ENCODE measurements at regions not wholly inside any gene's neighbourhood (a gene's known extent, or its start where the extent isn't known, plus 50 kb on each side); places are given as distances from the start of the nearest gene placed in this dataset.

- in situ Hi-C loops (cut with MboI; ENCODE audit: low sequenced_read_pairs), result no loop called here
- no peak overlapping the region for H4K5ac ChIP-seq (ENCODE audit: low read depth, low read length)
- TF ChIP-seq POLR2A (IDR thresholded peaks at IDR 0.05; ENCODE audit: low read depth, low read length), result no peak
- TF ChIP-seq RAD21 (IDR thresholded peaks at IDR 0.05; ENCODE audit: low read length), result no peak
- TF ChIP-seq RFX5 (IDR thresholded peaks at IDR 0.05; ENCODE audit: low read depth, low read length), result no peak
- no peak for TF ChIP-seq ELK1 (IDR thresholded peaks at IDR 0.05; ENCODE audit: borderline replicate concordance, low read depth, low read length)
- no peak overlapping the region for H2BK20ac ChIP-seq (ENCODE audit: low read depth, low read length)
- no peak overlapping the region for H2AK5ac ChIP-seq (ENCODE audit: low read depth, low read length)
- H2AK9ac ChIP-seq (replicated peaks; ENCODE audit: low read depth, low read length, poor library complexity), result no peak overlapping the region
- 17% methylated on average over 1 of the region's 1 CpG; no CpG with 5 or more reads in 1 of the 2 experiments for WGBS, 2 experiments (ENCODE audit: extremely low coverage in 2 of 2, insufficient read length in 1 of 2)
- H3K4ac ChIP-seq (ENCODE audit: low read depth, low read length), result no peak overlapping the region
- dilution Hi-C loops (cut with HindIII; ENCODE audit: low sequenced_read_pairs, unreplicated experiment), result no loop called here
- H3K23ac ChIP-seq (ENCODE audit: low read depth, low read length), result no peak overlapping the region
- no peak overlapping the region for H3K27ac ChIP-seq (ENCODE audit: insufficient read depth, low read length)
- no TSS peak for BruUV-seq (replicated peaks)
- no peaks in the 10 kb centered on the region for H3K9me1 ChIP-seq (ENCODE audit: insufficient read depth, low read length)
- no peak overlapping the region for H3K4me2 ChIP-seq (ENCODE audit: low read depth, low read length)
- DNase-seq, result no peak
- intact Hi-C loops (cut with micrococcal nuclease), result no loop called here
- H3K56ac ChIP-seq (ENCODE audit: extremely low read depth, insufficient read depth, low read length), result no peak overlapping the region
- no peak overlapping the region for H2BK5ac ChIP-seq (ENCODE audit: low read depth, low read length, poor library complexity, severe bottlenecking)
- H3K27me3 ChIP-seq (ENCODE audit: control insufficient read depth, insufficient read depth, low read length), result no peaks in the 10 kb centered on the region
- ATAC-seq (ENCODE audit: low read depth), result no peak
- no peak overlapping the region for H3K18ac ChIP-seq (ENCODE audit: low read depth, low read length)
- no peaks in the 10 kb centered on the region for H3K4me1 ChIP-seq (ENCODE audit: control insufficient read depth, insufficient read depth, low read length)
- H2AFZ ChIP-seq (replicated peaks; ENCODE audit: low read length, poor library complexity), result no peak overlapping the region
- no peak overlapping the region for H4K8ac ChIP-seq (ENCODE audit: low read depth in 2 of 2, low read length in 2 of 2)
- H3K4me3 ChIP-seq (ENCODE audit: insufficient read depth, low read depth, low read length), result no peak overlapping the region
- no peaks in the 10 kb centered on the region for H3K79me1 ChIP-seq (ENCODE audit: low read depth in 1 of 2, low read length in 2 of 2)
- ChIA-PET POLR2A (ENCODE audit: unreplicated experiment) (no interaction called here), CTCF (no interaction called here)
- no peak overlapping the region for H2BK120ac ChIP-seq (ENCODE audit: low read depth, low read length)
- H3K14ac ChIP-seq (replicated peaks; ENCODE audit: low read depth, low read length), result no peak overlapping the region
- H4K91ac ChIP-seq (ENCODE audit: insufficient read depth, low read depth, low read length), result no peak overlapping the region
- H4K20me1 ChIP-seq (ENCODE audit: insufficient read depth, low read length), result no peaks in the 10 kb centered on the region
- H3K9ac ChIP-seq (ENCODE audit: low read depth, low read length), result no peak overlapping the region
- H3K9me3 ChIP-seq (ENCODE audit: control insufficient read depth, insufficient read depth, low read length), result peaks cover 9% of the 10 kb centered on the region
- no peak overlapping the region for H2BK15ac ChIP-seq (ENCODE audit: low read depth, low read length)
- H3K36me3 ChIP-seq (ENCODE audit: control insufficient read depth, insufficient read depth, low read length), result no peaks in the 10 kb centered on the region
Measured at GRCh38 chr7:67882843-67883242, 886.2 kb downstream of the TYW1 start.

Data from IMR-90 (cell line).